Astrocyte (in vitro differentiated cells and primary cell): ENCODE measurements at regions not wholly inside any gene's neighbourhood (a gene's known extent, or its start where the extent isn't known, plus 50 kb on each side); places are given as distances from the start of the nearest gene placed in this dataset.

Source experiments
- DNase-seq: peaks from one replicate; pipeline ENCODE4 v3.0.0-alpha.2; 2010; ENCODE audit warnings: low read depth
- FAIRE-seq: peaks from 2 replicates; lab custom pipeline; 2011; peaks lifted over from hg19 to GRCh38; lab: Jason Lieb, UNC
- H2AFZ ChIP-seq: 2 replicates; pipeline ENCODE4 v1.6.0; 2012; ENCODE audit warnings: low read depth, low read length, inconsistent platforms
- H3K27ac ChIP-seq: 2 replicates; pipeline ENCODE4 v1.5.1; 2011; ENCODE audit warnings: low read depth, low read length, inconsistent platforms
- H3K27me3 ChIP-seq: 2 replicates; pipeline ENCODE4 v1.6.0; 2011; ENCODE audit warnings: low read length, inconsistent platforms; ENCODE audit not compliant: insufficient read depth
- H3K36me3 ChIP-seq: 2 replicates; pipeline ENCODE4 v1.5.1; 2011; ENCODE audit warnings: low read length, inconsistent platforms; ENCODE audit not compliant: insufficient read depth
- H3K4me1 ChIP-seq: 2 replicates; pipeline ENCODE4 v1.5.1; 2011; ENCODE audit warnings: low read length, inconsistent platforms; ENCODE audit not compliant: insufficient read depth
- H3K4me2 ChIP-seq: 2 replicates; pipeline ENCODE4 v1.6.0; 2012; ENCODE audit warnings: low read length, inconsistent platforms
- H3K4me3 ChIP-seq: 2 replicates; pipeline ENCODE4 v1.5.1; 2011; ENCODE audit warnings: low read depth, mild to moderate bottlenecking, low read length, inconsistent platforms; ENCODE audit not compliant: insufficient read depth
- H3K79me2 ChIP-seq: 2 replicates; pipeline ENCODE4 v1.6.0; 2012; ENCODE audit warnings: mild to moderate bottlenecking, low read length, inconsistent platforms; ENCODE audit not compliant: insufficient read depth
- H3K9ac ChIP-seq: 2 replicates; pipeline ENCODE4 v1.6.0; 2012; ENCODE audit warnings: mild to moderate bottlenecking, low read length, inconsistent platforms
- H3K9me3 ChIP-seq: 2 replicates; pipeline ENCODE4 v1.5.1; 2012; ENCODE audit warnings: low read depth, mild to moderate bottlenecking, low read length, inconsistent platforms; ENCODE audit not compliant: insufficient read depth
- H4K20me1 ChIP-seq: 2 replicates; pipeline ENCODE4 v1.6.0; 2012; ENCODE audit warnings: low read length, inconsistent platforms; ENCODE audit not compliant: insufficient read depth
- H3K27ac Mint-ChIP-seq: one replicate; pipeline ENCODE4 v1.8.0; 2021; ENCODE audit warnings: mild to moderate bottlenecking, mixed read lengths; ENCODE audit not compliant: unreplicated experiment
- H3K27me3 Mint-ChIP-seq: one replicate; pipeline ENCODE4 v1.8.0; 2021; ENCODE audit warnings: low read depth, mixed read lengths; ENCODE audit not compliant: unreplicated experiment
- H3K36me3 Mint-ChIP-seq: one replicate; pipeline ENCODE4 v1.8.0; 2021; ENCODE audit warnings: low read depth, mixed read lengths; ENCODE audit not compliant: unreplicated experiment
- H3K4me1 Mint-ChIP-seq: one replicate; pipeline ENCODE4 v1.8.0; 2021; ENCODE audit warnings: low read depth, mixed read lengths; ENCODE audit not compliant: unreplicated experiment
- H3K4me3 Mint-ChIP-seq: one replicate; pipeline ENCODE4 v1.8.0; 2021; ENCODE audit warnings: mild to moderate bottlenecking, moderate library complexity, mixed read lengths; ENCODE audit not compliant: unreplicated experiment
- H3K9me3 Mint-ChIP-seq: one replicate; pipeline ENCODE4 v1.8.0; 2021; ENCODE audit warnings: mild to moderate bottlenecking, mixed read lengths; ENCODE audit not compliant: unreplicated experiment
- EZH2 ChIP-seq: IDR thresholded peaks from 2 replicates; pipeline ENCODE4 v1.6.1; 2012; ENCODE audit warnings: mild to moderate bottlenecking, low read length, inconsistent platforms; ENCODE audit not compliant: insufficient read depth
- TF ChIP-seq, protein P1 (sequence below): IDR thresholded peaks from 2 replicates; pipeline ENCODE4 v1.5.1; 2011; ENCODE audit warnings: low read depth, mild to moderate bottlenecking, inconsistent platforms, low read length, moderate library complexity; ENCODE audit not compliant: insufficient read depth

DNA sequence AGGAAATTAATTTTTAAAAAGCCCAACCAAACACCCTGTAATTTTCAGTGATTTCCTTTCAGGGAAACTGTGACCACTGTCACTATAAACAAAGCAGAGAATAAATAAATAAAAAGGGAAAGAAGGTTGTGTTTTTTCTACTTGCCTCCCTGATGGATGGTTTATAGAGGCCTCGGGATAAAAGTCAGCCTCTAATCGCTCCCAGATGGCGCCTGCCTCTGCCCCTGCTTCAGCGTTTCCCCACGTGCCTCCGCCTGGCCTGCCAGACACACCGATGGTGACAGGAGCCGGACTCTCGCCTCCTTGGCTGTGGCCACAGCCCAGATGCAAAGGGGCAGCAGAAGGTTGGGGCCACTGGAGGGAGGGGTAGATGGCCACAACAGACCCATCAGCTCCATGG is 327.7 kb downstream of the CDC5L start:
- DNase-seq = no peak
- Mint-ChIP-seq H3K36me3 (no peaks in the 10 kb centered on the region), H3K27ac (no peak overlapping the region), H3K4me1 (no peaks in the 10 kb centered on the region), H3K27me3 (peaks cover 29% of the 10 kb centered on the region), H3K9me3 (peaks cover 4% of the 10 kb centered on the region), H3K4me3 (no peak overlapping the region)
- Histone ChIP-seq H3K9me3 (no peaks in the 10 kb centered on the region), H3K9ac (no peak overlapping the region), H4K20me1 (no peaks in the 10 kb centered on the region), H3K79me2 (no peaks in the 10 kb centered on the region), H3K27ac (no peak overlapping the region), H3K4me1 (no peaks in the 10 kb centered on the region), H3K27me3 (peaks cover 3% of the 10 kb centered on the region), H3K36me3 (no peaks in the 10 kb centered on the region), H3K4me3 (no peak overlapping the region), H2AFZ (no peak overlapping the region), H3K4me2 (no peak overlapping the region)
- no peak for FAIRE-seq
- no peak for TF ChIP-seq EZH2
- TF ChIP-seq, protein P1, sequence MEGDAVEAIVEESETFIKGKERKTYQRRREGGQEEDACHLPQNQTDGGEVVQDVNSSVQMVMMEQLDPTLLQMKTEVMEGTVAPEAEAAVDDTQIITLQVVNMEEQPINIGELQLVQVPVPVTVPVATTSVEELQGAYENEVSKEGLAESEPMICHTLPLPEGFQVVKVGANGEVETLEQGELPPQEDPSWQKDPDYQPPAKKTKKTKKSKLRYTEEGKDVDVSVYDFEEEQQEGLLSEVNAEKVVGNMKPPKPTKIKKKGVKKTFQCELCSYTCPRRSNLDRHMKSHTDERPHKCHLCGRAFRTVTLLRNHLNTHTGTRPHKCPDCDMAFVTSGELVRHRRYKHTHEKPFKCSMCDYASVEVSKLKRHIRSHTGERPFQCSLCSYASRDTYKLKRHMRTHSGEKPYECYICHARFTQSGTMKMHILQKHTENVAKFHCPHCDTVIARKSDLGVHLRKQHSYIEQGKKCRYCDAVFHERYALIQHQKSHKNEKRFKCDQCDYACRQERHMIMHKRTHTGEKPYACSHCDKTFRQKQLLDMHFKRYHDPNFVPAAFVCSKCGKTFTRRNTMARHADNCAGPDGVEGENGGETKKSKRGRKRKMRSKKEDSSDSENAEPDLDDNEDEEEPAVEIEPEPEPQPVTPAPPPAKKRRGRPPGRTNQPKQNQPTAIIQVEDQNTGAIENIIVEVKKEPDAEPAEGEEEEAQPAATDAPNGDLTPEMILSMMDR = no peak

- Histone ChIP-seq H4K20me1 (no peaks in the 10 kb centered on the region), H3K4me2 (no peak overlapping the region), H3K4me1 (no peaks in the 10 kb centered on the region), H3K27ac (no peak overlapping the region), H2AFZ (no peak overlapping the region), H3K36me3 (no peaks in the 10 kb centered on the region), H3K27me3 (peaks cover 7% of the 10 kb centered on the region), H3K4me3 (no peak overlapping the region), H3K79me2 (no peaks in the 10 kb centered on the region), H3K9ac (no peak overlapping the region), H3K9me3 (no peaks in the 10 kb centered on the region)
- Mint-ChIP-seq H3K36me3 (no peaks in the 10 kb centered on the region), H3K4me1 (no peaks in the 10 kb centered on the region), H3K27me3 (peaks cover 29% of the 10 kb centered on the region), H3K9me3 (peaks cover 4% of the 10 kb centered on the region), H3K27ac (no peak overlapping the region), H3K4me3 (no peak overlapping the region)
- no peak for TF ChIP-seq EZH2
- TF ChIP-seq, protein P1 = no peak
- no peak for DNase-seq
- FAIRE-seq = no peak
Observed at GRCh38 chr6:44715925-44716324, 328.4 kb downstream of the CDC5L start.

DNA sequence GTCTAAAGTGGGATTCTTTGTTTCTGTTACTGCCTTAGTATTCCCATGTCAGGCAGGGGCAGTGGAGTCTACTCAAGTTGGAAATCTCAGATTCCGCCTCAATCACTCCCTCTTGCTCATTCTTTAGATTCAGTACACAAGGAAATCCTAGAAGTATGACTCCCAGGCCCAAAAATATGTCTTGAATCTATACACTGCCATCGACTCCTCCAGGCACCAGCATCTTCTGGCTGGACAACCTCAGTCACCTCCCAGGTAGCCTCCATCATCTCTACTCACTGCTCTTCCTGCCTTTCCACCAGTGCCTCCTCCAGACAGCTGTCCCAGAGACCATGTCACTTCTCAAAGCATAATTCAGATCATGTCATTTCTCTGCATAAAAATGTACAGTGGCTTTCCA is 329.9 kb downstream of the CDC5L start:
- Histone ChIP-seq H3K4me1 (no peaks in the 10 kb centered on the region), H3K9me3 (no peaks in the 10 kb centered on the region), H3K36me3 (no peaks in the 10 kb centered on the region), H3K27ac (no peak overlapping the region), H3K4me3 (no peak overlapping the region), H4K20me1 (no peaks in the 10 kb centered on the region), H3K9ac (no peak overlapping the region), H3K4me2 (no peak overlapping the region), H2AFZ (no peak overlapping the region), H3K79me2 (no peaks in the 10 kb centered on the region), H3K27me3 (peaks cover 7% of the 10 kb centered on the region)
- DNase-seq (no peak), FAIRE-seq (no peak)
- no peak overlapping the region for H3K27ac Mint-ChIP-seq
- H3K27me3 Mint-ChIP-seq = peaks cover 32% of the 10 kb centered on the region
- no peaks in the 10 kb centered on the region for H3K36me3 Mint-ChIP-seq
- H3K4me1 Mint-ChIP-seq = no peaks in the 10 kb centered on the region
- peaks cover 4% of the 10 kb centered on the region for H3K9me3 Mint-ChIP-seq
- no peak for TF ChIP-seq EZH2
- TF ChIP-seq, protein P1 = no peak
- H3K4me3 Mint-ChIP-seq = no peak overlapping the region
